RKO (cell line): ENCODE measurements at regions not wholly inside any gene's neighbourhood (a gene's known extent, or its start where the extent isn't known, plus 50 kb on each side); places are given as distances from the start of the nearest gene placed in this dataset.
"Not testable (repeated sequence)": the region's sequence is repeated elsewhere in the genome, so short reads cannot be mapped to it uniquely, and the experiment has no call there.

ENCODE experiments used
- DNase-seq: peaks from one replicate; pipeline ENCODE4 v3.0.0-alpha.2; 2016; ENCODE audit warnings: low spot score

GRCh38 chr11:81569999-81570398, 1163.7 kb downstream of the FAM181B start:
- DNase-seq = peak; percentile 9

DNA sequence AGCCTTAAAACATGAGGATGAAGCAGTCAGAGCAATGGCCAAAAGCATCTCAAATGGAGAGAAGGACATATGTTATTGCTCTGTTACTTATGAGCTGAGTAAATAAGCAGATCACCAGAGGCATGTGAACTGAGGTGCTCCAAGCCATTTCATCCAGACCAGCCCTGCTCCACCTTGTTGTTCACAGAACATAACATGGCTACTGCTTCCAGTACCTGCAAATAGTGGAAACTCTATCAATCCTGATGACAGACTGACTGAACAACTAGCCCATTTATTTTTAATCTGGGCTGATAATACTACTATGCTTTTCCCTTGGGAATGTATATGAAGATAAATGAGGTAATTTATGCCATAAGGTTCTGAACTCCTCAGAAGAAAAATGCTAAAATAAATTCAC, 1164.7 kb downstream of the FAM181B start:
- DNase-seq = no peak

DNA sequence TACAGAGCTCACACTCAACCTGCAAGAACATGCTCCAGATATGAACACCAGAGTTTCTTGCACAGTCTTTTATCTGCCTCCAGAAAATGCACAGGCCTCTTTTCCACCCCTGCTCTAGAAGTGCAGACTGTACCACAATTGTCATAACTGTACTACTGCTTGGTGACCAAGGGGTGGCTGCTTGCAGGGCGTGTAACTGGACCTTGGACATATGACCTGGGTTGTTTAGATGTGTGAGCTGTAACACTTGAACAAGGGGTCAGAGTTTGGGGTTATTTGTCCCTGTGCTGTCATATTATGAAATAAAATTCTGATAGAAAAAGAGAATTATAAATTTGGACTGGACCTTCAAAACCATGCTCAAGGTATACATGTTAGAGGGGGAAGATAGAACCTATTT, 1185.5 kb downstream of the FAM181B start:
- DNase-seq = no peak

DNA sequence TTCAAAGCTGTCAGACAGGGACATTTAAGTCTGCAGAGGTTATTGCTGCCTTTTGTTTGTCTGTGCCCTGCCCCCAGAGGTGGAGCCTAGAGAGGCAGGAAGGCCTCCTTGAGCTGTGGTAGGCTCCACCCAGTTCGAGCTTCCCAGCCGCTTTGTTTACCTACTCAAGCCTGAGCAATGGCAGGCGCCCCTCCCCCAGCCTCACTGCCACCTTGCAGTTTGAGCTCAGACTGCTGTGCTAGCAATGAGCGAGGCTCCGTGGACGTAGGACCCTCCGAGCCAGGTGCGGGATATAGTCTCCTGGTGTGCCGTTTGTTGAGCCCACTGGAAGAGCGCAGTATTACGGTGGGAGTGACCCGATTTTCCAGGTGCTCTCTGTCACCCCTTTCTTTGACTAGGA, 1193.9 kb downstream of the FAM181B start:
- DNase-seq = not testable (repeated sequence)

- no peak for DNase-seq
Measured at GRCh38 chr11:81515566-81515965, 1218.1 kb downstream of the FAM181B start.

DNA sequence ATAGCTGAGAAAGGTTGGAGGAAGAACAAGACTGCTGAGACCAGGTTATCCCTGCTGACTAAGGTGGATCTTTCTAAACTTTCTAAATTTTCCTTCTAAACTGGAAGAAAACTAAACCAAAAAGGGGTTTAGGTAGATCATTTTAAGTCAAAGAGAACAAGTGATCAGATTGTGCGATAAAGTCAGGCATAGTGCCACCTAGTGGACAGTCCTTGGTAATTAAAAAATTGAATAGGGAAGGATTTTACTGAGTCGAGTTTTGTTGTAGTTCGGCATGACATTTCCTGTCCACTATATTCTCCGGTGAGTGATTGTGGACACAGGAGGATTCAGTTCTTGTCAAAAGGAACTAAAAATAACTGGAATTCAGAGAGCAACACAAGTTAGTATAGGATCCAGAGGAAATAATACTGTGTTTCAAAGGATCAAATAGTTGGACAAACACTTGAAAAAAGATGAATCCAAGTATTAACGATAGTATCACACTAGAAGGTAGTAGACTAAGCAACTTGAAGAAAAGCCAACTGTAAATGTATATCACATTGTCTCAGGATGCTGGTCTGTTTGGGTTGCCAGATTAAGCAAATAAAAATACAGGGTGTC, 1236.4 kb downstream of the FAM181B start:
- peak; percentile 68 for DNase-seq

- no peak for DNase-seq
Measured at GRCh38 chr11:81496601-81497000, 1237.1 kb downstream of the FAM181B start.

DNA sequence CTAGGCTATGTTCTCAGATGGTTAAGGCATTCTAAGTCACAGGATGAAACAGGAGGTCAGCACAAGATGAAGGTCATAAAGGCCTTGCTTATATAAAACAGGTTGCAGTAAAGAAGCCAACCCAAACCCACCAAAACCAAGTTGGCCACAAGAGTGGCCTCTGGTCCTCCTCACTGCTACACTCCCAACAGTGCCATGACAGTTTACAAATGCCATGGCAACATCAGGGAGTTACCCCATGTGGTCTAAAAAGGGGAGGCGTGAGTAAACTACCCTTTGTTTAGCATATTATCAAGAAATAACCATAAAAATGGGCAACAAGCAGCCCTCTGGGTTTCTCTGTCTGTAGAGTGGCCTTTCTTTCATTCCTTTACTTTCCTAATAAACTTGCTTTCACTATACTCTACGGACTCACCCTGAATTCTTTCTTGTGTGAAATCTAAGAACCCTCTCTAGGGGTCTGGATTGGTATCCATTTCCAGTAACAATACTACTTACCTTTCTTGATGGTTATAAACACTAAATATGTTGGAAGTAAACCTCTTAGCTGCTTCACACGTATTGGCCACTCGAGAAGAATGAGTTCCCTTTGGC, 1237.9 kb downstream of the FAM181B start:
- no peak for DNase-seq

DNA sequence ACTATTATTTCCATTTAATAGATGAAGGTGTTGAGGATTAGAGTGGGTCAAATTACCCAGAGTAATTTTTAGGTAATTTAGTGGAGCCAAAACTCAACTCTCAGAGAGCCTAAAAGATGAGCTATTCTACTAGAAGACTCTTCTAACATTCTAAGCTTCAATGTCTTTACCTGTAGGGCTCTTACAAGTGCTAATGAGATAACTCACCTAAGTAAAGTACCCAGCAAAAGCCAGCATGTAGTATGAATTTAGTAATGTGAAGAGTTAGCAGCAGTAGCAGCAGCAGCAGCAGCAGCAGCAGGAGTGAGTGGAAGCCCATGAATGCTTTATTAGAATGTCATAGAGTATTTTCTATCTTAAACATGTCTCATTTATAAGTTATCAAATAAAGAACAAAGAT, 1239.2 kb downstream of the FAM181B start:
- no peak for DNase-seq

DNA sequence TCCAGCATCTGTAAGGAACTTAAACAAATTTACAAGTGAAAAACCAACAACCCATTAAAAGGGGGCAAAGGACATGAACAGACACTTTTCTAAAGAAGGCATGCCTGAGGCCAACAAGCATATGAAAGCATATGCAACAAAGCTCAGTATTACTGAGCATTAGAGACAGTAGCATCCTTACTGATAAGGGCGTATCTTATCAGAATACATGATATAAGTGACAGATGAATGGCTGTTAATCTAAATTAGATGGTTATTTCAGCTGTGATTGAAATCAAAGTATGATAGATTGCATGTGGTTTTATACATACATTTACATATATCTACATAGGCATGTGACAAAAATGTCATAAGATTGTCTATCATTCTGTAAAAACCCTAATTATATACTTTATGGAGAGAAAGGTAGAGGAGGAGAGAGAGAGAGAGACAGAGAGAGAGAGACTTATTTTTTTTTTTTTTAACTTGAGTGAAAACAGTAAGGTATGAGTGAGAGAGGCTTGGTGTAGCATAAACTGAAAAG, 1240.7 kb downstream of the FAM181B start:
- DNase-seq = no peak

DNA sequence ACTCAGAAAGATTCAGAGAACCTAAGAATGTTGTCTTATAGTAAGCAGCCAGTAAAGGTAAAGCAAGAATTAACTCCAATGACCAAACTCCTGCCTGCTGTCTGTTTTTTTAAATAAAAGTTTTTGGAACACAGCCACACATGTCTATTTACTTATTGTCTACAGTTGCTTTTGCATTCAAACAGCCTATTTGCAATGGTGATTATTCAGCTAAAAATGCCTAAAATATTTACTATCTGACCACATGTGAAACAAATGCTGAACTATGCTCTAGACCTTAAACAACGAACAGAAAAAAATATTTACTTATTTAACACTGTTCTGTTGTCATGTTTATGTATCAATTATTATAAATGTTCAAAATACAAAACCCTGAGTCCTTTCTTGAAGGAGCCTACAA, 1246.6 kb downstream of the FAM181B start:
- DNase-seq = no peak

- no peak for DNase-seq
Measured at GRCh38 chr11:81484196-81484595, 1249.5 kb downstream of the FAM181B start.

GRCh38 chr11:81477277-81477676, 1256.4 kb downstream of the FAM181B start:
- no peak for DNase-seq

- no peak for DNase-seq
Measured at GRCh38 chr11:81476345-81476744, 1257.3 kb downstream of the FAM181B start.

GRCh38 chr11:81472646-81473045, 1261.0 kb downstream of the FAM181B start:
- no peak for DNase-seq

DNA sequence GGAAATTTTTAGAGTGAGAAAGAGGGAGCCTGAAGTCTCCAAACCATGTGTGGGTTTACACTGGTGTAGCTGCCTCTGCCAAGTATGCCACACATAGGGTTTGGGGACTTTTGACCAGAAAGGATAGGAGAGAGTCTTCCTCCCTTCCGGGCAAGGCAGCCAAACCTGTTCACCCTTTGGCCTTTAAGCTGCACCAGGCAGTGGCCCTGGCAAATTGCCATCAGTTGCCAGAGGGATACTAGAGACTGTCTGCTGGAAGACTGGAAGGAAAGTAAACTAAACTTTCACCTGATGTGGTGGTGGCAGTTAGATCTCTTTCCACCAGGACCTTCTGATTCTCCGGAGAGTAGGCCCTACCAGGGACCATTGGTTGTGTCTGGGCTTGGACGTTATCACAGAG, 1263.2 kb downstream of the FAM181B start:
- DNase-seq = no peak

GRCh38 chr11:81459766-81460306, 1273.8 kb downstream of the FAM181B start:
- DNase-seq = no peak

- peak; percentile 6 for DNase-seq
Measured at GRCh38 chr11:81449588-81450156, 1284.0 kb downstream of the FAM181B start.

DNA sequence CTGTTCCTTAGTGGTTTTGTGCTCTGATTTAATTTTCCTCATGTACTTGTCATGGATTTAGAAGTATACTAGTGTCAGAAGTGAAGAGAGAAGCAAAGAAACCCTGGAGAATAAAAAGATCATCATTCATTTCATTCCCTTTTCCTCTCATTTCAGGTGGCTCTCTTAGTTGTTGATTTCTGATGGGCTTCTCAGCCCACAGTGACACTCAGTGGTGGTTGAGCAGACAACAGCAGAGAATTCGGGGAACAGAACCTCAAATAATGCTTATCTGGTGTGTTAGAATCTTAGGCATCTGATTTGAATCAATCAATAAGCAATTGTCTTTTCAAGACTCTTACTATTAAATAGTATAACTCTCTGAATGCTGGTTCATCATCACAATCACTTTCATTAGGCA, 1289.4 kb downstream of the FAM181B start:
- peak; percentile 6 for DNase-seq

DNA sequence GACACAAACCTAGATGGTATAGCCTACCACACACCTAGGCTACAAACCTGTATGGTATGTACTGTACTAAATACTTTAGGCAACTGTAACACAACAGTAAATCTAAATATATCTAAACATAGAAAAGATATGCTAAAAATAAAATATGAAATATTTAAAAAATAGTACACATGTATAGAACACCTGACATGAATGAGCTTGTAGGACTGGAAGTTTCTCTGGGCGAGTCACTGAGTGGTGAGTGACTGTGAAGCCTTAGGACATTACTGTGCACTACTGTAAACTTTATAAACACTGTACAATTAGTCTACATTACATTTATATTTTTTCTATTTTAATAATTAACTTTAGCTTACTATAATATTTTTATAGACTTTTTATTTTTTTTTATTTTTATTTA, 1301.3 kb downstream of the FAM181B start:
- DNase-seq = no peak

DNA sequence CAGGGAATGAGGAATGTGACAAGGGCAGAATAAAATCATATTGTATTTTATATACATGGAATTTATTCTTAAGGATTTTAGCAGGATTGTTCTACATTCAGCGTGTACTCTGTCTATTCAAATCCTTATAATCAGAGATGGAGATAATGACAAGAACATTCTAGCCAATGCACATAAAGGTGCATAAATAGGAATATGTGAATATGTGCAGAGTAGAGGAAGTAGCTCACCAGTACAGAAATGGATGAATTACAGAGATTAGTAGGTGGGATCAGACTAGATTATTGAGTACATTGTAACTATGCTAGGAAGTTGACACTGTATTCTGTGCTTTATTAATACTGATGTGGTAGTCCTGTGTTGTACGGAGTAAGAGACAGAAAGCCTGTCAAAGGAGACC, 1308.8 kb downstream of the FAM181B start:
- no peak for DNase-seq

GRCh38 chr11:81422402-81422801, 1311.3 kb downstream of the FAM181B start:
- no peak for DNase-seq

DNA sequence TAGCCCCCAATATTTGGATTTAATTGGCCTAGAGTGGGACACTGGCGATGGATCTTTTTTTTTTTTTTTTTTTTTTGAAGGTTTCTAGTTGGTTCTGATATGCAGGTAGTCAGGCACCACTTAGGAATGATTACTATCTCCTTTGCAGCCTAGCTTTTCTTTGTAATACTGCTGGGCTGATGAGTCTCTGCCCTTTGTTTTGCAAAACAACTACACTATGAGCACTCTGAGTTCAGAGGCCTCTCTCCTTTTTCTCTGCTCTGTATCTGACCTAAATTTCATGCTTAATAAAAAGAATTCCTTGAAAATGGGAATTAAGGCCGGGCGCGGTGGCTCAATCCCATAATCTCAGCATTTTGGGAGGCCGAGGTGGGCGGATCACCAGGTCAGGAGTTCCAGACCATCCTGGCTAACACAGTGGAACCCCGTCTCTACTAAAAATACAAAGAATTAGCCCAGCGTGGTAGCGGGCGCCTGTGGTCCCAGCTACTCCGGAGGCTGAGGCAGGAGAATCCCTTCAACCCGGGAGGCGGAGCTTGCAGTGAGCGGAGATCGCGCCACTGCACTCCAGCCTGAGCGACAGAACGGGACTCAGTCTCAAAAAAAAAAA, 1312.3 kb downstream of the FAM181B start:
- DNase-seq = no peak
